Forelimb muscle (tissue), 1 donor: ENCODE measurements at regions not wholly inside any gene's neighbourhood (a gene's known extent, or its start where the extent isn't known, plus 50 kb on each side); places are given as distances from the start of the nearest gene placed in this dataset.
"Not testable (repeated sequence)": the region's sequence is repeated elsewhere in the genome, so short reads cannot be mapped to it uniquely, and the experiment has no call there.

ENCODE experiments used
- DNase-seq: peaks from one replicate; pipeline ENCODE4 v3.0.0-alpha.2; 2013; ENCODE audit warnings: low read depth

DNA sequence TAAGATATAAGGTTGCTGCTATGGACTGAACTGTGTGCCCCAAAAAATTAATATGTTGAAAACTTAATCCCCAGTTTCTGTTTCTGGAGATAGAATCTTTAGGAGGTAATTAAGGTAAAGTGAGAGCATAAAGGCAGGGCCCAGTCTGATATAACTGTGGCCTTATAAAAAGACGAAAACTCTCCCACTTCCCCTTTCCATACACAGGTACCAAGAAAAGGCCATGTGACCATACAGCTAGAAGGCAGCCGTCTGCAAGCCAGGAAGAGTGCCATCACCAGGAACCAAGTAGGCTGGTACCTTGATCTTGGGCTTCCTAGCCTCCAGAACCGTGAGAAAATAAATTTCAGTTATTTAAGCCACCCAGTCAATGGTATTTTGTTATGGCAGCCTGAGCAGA lies 550.3 kb downstream of the SMARCA1 start:
- DNase-seq = no peak

DNA sequence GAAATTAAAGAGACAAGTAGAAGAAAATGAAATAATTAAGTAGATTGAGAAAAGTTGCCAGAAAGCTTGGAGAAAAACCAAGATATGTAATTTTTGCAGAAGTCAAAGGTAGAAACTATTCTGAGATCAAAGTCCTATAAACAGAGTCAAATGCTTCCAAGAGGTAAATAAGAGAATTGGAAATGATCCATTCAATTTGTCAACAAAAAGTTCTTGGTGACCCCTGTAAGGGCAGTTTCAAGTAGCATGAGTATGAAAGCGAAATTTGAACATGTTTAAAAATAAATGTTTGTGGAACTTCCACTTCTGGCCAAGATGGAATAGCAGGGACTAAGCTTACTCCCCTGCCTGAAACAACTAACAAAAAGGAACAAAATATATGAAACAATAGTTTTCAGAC lies 562.0 kb downstream of the SMARCA1 start:
- DNase-seq = no peak

DNA sequence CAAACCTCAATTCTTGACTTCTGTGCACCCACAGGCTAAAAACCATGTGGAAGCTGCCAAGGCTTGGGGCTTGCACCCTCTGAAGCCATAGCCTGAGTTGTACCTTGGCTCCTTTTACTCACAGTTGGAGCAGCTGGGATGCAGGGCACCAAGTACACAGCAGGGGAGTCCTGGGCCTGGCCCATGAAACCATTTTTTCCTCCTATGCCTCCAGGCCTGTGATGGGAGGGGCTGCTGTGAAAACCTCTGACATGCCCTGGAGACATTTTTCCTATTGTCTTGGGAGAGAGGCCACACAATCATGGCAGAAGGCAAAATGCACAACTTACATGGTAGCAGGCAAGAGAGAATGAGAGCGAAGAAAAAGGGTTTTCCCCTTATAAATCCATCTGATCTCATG lies 568.6 kb downstream of the SMARCA1 start:
- DNase-seq = not testable (repeated sequence)

DNA sequence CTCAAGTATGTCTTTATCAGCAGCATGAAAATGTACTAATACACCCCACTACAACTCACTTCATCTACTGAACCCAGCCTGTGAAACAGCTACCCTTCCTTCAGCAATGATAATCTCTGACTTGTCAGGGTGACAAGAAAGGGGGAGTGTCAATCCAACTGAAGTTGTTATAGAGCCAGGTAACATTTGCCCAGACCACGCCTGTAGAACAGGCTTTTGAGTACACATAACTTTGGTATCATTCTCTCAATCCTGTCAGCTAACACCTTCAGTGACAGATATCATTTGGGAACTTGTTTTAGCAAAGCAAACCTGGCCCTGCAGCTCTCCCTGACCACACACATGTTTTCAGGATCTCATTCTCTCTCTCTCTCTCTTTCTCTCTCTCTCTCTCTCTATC lies 592.2 kb downstream of the SMARCA1 start:
- no peak for DNase-seq

DNA sequence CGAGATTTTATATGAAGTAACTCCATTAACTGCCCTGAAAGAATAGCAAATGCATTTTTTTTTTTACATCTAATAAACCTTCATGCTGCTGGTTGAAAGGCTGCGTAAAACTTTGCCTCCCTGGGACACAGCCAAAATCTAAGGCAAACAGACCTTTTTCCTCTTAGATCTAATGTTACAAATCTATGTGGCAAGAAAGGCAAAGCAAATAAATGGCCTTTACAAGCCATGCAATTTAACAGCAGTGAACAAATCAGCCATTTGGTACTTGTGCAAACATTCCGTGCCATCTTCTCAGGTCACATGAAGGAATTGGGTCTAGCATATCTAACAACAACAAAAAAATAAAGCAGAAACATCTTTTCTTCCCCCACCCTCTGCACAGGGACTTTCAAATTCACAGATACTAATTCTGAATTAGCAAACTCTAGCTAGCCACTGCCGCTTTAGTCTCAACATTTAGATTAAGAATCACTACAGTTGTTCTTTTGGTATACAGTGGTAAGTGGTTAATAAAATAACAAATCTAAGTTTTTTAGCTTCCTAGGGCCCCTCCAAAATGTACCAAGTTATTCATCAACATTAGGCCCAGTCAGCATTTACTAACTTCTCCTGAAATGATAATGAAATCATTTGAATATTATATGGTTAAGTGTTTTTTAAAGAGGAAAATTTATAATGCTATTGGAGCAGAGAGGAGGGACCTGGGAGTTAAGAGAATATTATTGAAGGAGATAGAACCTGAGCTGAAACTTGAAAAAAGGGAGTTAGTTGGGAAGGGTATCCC lies 593.8 kb downstream of the SMARCA1 start:
- DNase-seq = no peak

DNA sequence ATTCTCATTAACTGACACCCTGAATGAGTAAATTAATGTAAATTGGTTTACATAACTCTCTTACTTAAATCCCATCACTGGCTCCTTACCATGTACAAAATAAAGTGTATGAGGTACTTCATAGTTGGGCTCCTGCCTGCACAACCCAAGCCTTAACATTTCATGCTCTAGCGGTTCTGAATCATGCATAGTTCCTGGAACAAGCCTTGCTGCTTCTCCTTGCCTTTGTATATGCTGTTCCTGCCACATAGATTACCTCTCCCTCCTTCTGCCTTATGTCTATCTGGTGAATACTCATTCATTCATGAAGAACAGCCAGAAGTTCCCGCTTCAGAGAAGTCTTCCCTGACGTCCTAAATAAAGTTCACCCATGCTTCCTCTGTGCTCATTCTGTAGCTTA lies 594.7 kb downstream of the SMARCA1 start:
- no peak for DNase-seq

DNA sequence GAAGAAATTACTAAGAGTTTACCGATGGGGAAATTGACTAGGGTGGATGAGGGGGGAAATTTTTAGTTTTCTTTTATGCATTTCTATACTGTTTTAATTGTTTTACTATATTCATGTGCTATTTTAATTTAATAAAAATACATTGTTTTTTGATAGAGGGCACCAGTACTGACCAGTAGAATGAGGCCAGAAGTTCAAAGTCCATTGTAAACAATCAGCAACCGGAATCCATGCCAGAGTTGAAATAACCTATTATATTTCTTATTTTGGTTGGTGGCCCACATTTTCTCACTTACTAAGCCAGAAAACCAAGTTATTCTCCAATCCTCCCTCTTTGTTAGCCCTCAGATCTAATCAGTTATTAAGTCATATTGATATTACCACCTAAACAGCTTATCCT lies 595.9 kb downstream of the SMARCA1 start:
- no peak for DNase-seq

DNA sequence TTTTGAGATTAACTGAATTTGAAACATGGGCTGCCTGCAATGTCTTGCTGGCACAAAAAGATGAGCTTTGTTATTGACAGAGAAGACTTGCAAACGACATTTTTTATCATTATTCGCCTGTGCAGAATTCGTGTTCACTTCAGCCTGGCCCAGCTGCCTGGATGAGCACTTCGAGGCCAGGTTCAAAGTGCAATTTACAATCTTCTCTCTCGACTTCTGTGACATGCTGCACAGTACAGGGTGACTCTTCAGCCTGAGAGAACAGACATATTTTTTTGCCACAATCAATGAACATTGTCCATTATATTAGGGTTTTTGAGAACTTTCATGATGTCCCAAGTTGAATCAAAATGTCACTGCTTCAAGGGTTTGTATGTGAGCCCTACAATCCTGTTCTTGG lies 616.5 kb downstream of the SMARCA1 start:
- no peak for DNase-seq

DNA sequence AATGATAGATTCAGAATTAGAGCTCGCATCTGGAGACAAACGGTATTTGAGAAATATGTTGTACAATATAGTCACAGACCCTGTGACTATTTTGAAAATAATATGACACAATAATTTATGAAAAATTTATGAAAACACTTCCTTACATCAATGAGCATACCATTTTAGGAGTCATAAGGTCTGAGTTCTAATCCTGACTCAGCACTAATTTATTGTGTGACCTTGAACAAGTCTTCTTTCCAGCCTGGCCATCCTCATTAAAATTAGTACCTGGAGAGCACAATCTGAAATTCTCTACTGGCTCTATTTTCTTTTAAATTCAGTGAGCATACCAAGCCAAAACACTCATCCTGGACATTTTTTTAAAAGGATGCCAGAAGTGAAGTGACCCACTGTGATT lies 622.3 kb downstream of the SMARCA1 start:
- no peak for DNase-seq

DNA sequence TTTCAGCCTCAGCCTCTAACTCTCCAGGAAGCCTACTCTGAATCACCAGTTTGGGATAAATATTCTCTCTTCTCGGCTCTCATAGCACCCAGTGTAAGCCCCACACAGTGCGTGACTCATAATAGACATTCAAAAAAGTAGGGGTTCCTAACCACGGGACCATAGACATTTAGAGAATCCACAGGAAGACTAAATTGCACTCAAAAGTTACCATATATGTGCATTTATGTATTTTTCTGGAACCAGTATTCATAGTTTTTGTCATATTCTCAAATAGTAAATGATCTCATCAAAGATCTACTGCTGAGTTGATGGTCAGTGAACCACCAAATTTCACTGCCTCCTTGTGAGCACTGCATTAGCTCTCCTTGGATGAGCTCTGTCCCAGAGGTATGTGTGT lies 625.7 kb downstream of the SMARCA1 start:
- DNase-seq = no peak

DNA sequence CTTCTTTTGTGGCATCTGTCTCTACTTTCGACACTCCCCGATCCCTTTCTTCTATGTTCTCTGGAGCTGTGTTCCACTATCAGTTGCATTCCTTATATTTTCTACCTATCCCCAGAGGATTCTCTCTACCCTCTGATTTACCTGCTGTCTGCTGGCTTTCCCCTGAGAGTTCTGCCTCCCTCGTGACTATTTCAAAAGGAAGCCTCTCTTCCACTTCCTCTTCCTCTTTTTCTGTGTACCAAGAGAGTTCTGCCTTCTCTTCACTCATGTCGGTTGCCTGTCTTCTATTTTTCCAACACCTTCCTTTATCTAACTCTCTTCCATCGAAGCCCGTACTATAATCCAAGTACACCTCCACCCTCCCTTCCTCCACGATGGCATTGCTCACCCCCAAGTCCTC lies 631.7 kb downstream of the SMARCA1 start:
- no peak for DNase-seq

DNA sequence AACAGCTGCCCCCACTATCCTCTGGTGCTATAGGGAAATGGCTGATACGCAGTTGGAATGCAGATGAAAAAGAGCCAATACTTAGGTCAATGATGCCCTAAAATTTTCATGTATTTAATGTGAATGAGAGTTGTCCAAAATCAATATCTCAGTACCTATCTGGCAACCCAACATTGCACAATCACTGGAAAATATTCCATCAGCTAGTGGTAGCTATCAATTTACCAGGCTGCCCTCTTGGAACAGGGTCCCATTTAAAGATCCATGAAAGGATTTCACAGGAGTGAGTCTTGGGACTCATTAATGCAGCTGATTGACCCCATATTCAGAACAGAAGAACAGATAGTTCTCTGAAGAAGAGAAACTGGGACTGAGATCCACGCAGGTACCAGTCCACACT lies 638.9 kb downstream of the SMARCA1 start:
- no peak for DNase-seq

DNA sequence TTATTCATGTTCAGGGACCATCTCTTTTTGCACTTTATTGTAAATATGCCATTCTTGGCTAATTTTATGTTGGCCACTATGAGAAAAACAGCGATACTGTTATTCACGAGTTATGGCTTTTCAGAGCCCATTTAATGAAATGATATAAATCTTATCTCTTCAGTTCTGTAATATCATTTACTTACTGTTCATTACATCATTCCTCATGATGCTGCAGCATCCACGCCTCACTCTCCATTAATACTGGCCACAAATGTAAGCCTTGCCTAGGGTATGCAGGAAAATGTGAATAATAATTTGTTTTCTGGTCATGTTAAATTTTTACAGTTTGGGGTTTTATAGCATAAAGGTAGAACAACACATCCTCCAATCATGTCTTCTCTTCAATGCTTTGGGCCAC lies 639.6 kb downstream of the SMARCA1 start:
- DNase-seq = no peak

DNA sequence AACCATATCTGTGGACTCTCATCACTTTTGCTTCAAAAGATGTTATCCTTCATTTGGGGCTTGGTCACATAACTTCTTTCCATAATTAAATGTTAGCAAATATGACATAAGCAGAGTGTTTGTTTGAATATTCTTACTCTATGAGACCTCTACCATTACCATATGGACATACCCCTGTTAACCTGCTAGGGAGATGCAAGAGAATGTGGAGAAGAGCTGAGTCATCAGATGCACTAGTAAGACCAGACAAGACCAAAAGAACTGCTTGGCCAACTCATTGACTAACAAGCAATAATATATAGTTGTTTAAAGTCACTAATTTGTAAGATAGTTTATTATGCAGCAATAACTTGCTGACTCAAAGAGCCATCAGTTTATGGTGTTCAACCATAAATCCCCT lies 652.9 kb downstream of the SMARCA1 start:
- DNase-seq = no peak

DNA sequence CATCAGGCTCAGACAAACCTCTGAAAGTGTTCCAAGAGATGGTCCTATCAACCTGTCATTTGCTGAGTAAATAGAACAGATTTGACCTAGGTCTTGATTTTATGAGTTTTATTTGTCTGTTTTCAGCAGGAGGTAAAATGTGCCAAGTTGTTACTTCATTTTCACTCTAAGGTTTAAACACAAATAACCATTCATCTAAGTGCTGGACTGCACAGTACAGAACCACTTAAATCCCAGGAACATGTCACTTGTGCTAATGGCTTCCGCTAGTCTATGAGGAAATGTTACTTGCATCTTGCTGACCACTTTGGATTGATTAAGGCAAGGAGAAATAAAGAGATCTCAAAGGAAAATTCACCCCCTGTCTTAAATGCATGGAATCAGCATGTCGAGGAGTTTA lies 660.7 kb downstream of the SMARCA1 start:
- no peak for DNase-seq

DNA sequence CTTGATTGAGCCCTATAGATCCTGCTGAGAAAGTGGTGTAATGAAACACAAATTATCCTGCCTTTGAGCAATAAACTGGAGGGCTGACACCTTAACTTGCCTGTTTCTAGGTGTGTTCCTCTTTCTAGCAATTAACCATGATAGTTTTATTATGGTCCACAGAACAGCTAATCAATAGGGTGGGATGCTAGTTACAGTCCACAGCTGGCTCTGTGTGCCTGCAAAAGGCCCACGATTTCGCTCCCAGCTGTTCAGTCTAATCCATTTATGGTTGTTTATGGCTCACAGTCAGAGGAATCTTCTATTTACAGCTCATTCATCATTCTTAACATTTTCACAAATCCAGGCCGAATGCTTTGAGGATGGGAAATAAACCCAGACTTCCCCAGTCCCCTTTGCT lies 674.9 kb downstream of the SMARCA1 start:
- DNase-seq = no peak

DNA sequence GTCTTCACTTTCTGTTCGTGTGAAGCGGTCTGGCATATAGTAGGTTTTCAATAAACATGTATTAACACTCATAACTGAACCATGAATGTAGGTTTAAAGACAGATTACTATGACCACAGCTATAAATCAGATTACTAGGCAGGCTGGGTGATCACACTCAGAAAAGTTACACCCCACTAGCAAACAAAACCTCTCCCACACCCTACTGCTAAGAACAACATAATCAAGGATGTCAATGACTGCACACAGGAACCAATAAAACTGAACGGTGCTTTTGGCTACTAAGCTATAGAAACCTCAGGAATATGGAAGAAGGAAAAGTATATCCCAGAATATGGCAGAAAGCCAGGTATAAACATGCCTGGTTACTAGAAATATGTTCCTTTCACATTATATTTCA lies 676.9 kb downstream of the SMARCA1 start:
- DNase-seq = no peak

DNA sequence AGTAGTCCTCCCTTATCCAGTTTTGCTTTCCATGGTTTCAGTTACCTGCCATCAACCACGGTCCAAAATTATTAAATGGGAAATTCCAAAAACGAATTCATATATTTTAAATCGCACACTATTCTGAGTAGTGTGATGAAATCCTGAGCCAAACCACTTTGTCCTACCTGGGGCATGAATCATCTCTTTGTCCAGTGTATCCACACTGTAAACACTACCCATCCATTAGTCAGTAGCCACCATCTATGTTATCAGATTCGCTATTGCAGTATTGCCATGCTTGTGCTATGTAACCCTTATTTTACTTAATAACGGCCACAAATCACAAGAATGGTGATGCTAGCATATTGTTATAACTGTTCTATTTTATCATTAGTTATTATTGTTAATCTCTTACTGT lies 704.6 kb downstream of the SMARCA1 start:
- no peak for DNase-seq

DNA sequence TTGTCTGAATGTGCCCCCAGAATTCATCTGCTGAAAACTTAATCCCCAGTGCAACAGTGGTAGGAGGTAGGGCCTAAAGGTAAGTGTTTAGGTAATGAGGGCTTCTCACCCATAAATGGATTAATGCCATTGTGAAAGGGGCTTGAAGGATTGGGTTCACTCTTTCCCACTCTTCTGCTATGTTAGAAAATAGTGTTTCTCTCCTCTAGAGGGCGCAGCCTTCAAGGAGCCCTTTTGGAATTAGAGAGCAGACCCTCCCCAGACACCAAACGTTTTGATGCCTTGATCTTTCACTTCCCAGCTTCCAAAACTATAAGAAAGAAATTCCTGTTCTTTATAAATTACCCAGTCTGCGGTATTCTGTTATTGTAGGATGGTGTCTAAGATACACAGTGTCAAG lies 706.4 kb downstream of the SMARCA1 start:
- no peak for DNase-seq

DNA sequence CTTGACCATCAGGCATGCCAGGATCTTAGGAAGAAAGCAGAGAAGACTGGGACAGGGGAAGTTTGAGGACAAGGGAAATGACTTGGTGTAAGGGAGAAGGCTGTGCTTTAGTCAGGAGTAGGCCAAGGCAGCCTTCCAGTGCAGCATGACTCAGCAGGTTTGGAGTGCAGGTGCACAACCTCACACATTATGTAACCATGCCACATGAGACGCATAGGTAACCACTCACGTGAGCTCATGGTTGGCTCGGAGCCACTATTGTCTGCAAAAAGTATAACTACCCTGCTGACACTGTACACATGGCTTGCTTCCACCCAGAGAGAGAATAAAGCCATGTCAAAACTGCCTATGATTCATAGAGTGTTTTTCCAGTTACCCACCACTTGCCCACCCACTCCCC lies 715.9 kb downstream of the SMARCA1 start:
- DNase-seq = no peak

DNA sequence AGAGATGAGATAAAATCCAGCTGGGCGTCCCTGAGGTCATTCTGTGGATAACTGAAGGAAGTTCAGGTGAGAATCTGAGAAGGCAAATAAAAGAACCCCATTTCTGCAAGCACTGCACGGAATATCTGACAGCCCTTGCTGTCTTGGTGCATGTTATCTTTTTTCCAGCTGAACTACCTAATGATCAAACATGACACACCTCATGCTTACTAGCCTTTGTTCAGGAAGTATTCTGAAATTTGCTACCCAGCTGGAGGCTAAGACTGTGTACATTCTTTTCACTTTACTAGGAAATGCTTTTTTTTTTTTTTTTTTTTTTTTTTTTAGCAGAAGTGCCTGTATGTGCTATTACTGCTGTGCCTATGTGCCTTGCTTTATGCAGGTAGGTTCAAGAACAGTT lies 718.1 kb downstream of the SMARCA1 start:
- DNase-seq = no peak

DNA sequence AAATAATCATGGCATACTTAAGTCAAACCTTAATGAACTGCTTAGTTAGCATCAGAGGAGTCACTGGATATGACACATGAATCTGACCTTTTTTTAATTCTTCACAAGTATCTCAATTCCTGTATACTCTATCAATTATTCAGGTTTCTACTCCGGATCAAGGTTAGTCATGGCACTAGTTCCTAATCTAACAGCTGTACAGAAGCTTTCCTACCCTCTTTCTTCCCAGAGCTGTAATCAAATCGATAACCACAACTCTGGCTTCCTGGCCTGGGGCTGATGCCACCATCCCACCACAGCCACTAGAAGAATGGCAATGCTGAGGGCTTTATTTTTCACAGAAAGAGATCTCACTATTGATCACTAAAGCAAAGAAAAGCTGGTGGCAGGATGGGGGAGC lies 718.5 kb downstream of the SMARCA1 start:
- DNase-seq = no peak

DNA sequence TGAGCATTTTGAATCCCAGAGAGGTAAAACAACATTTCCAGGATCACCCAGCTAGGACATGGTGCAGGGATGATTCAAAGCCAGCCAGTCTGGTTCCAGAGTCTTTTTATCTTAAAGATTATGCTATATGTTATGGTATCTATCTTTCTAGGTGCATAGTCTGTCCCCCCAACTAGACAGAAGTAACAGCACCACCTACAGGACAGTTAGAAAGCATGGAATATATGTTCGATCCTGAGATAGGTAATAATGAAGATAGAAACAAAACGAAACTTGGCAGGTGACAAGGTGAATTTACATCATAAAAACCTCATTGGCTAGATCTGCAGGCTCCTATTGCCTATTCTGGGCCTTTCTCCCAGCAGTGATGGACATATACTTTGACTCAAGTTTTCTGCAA lies 723.2 kb downstream of the SMARCA1 start:
- DNase-seq = no peak

DNA sequence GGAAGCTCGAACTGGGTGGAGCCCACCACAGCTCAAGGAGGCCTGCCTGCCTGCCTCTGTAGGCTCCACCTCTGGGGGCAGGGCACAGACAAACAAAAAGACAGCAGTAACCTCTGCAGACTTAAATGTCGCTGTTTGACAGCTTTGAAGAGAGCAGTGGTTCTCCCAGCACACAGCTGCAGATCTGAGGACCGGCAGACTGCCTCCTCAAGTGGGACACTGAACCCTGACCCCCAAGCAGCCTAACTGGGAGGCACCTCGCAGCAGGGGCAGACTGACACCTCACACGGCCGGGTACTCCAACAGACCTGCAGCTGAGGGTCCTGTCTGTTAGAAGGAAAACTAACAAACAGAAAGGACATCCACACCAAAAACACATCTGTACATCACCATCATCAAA lies 730.9 kb upstream of the ACTRT1 start:
- not testable (repeated sequence) for DNase-seq
